ENCODE measurements at regions not wholly inside any gene's neighbourhood (a gene's known extent, or its start where the extent isn't known, plus 50 kb on each side); places are given as distances from the start of the nearest gene placed in this dataset.

DNA sequence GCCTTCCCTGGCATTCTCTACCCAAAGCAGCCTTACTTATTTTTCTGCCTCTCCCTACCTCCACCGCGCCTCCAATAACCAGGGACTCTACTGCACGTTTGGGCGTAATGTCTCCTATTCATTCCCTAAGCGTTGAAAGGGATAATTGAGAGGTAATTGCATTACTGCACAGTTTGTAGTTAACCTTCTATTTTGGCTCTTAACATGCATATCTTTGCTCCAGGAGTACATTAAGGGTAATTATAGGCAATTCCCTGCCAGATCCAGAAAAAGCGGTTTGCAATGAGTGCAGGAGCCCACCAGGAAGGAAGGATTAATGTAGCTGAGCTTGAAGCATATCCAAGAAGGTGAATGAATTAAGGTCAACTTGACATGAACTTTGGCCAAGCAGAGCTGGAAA, 558.4 kb downstream of the TYW1 start:
- no peak for TF ChIP-seq CTCF (IDR thresholded peaks at IDR 0.05; ENCODE audit: borderline replicate concordance, extremely low read depth, low read length, poor library complexity, severe bottlenecking)
- TF ChIP-seq EZH2 (IDR thresholded peaks at IDR 0.05; ENCODE audit: borderline replicate concordance, low read depth, low read length, severe bottlenecking) = no peak

All from DND-41 (cell line).